K562 (cell line): ENCODE measurements at regions not wholly inside any gene's neighbourhood (a gene's known extent, or its start where the extent isn't known, plus 50 kb on each side); places are given as distances from the start of the nearest gene placed in this dataset.

ENCODE experiments used
- EHMT2 ChIP-seq: fragments of 450-650 bp; IDR thresholded peaks from 2 replicates; pipeline ENCODE4 v1.6.1; 2018; ENCODE audit warnings: antibody characterized with exemption
- SPI1 ChIP-seq: IDR thresholded peaks from 2 replicates; pipeline ENCODE4 v1.6.1; 2011; ENCODE audit warnings: low read depth, low read length, control low read depth, borderline replicate concordance
- ZBTB40 ChIP-seq, 2 experiments: fragments of 450-650 bp in 1 of 2; sonication (generic) in 1 of 2; formaldehyde crosslinking in 1 of 2; IDR thresholded peaks; 2 replicates each; pipeline versions ENCODE4 v1.7.1 to v1.9.0; 2016 to 2022; ENCODE audit warnings: inconsistent platforms in 1 of 2, mild to moderate bottlenecking in 1 of 2, missing genetic modification reagents in 1 of 2

- peak; percentile 74 for TF ChIP-seq ZBTB40 (IDR thresholded peaks at IDR 0.05)
- no peak for TF ChIP-seq ZBTB40 (CRISPR knock-in tag; IDR thresholded peaks at IDR 0.05)
- peak; percentile 89 for TF ChIP-seq SPI1
- 0 out of 2 replicates have a peak, but pooled peaks have one; percentile 39 for TF ChIP-seq EHMT2
Observed at GRCh38 chr6:10166031-10166430, 248.8 kb downstream of the TFAP2A start (continued).
